GM19240 (cell line): ENCODE measurements at regions not wholly inside any gene's neighbourhood (a gene's known extent, or its start where the extent isn't known, plus 50 kb on each side); places are given as distances from the start of the nearest gene placed in this dataset.

Experiments used
- DNase-seq: peaks from one replicate; pipeline ENCODE4 v3.0.0; 2011; ENCODE audit warnings: low spot score; ENCODE audit not compliant: insufficient read length

GRCh38 chr2:20539776-20540586 lies 93.1 kb downstream of the RHOB start:
- no peak for DNase-seq

GRCh38 chr2:20540587-20541293 lies 93.9 kb downstream of the RHOB start:
- no peak for DNase-seq

- DNase-seq = no peak
Observed at GRCh38 chr2:20541294-20541640, 94.4 kb downstream of the RHOB start.

- DNase-seq = no peak
Observed at GRCh38 chr2:20541651-20542050, 94.8 kb downstream of the RHOB start.

GRCh38 chr2:20542269-20542668 lies 95.4 kb downstream of the RHOB start:
- no peak for DNase-seq

- DNase-seq = no peak
Observed at GRCh38 chr2:20542746-20543468, 96.0 kb downstream of the RHOB start.

- no peak for DNase-seq
Observed at GRCh38 chr2:20543469-20544152, 96.7 kb downstream of the RHOB start.

GRCh38 chr2:20544153-20544747 lies 97.4 kb downstream of the RHOB start:
- no peak for DNase-seq

GRCh38 chr2:20549144-20549543 lies 101.8 kb downstream of the HS1BP3 start:
- no peak for DNase-seq

- no peak for DNase-seq
Observed at GRCh38 chr2:20549691-20550348, 101.1 kb downstream of the HS1BP3 start.

- DNase-seq = no peak
Observed at GRCh38 chr2:20551260-20551944, 99.5 kb downstream of the HS1BP3 start.

GRCh38 chr2:20551945-20552328 lies 99.0 kb downstream of the HS1BP3 start:
- no peak for DNase-seq

- DNase-seq = no peak
Observed at GRCh38 chr2:20552847-20553246, 98.1 kb downstream of the HS1BP3 start.

- DNase-seq = no peak
Observed at GRCh38 chr2:20553580-20553979, 97.3 kb downstream of the HS1BP3 start.

GRCh38 chr2:20555954-20556353 lies 94.9 kb downstream of the HS1BP3 start:
- no peak for DNase-seq

GRCh38 chr2:20556756-20557155 lies 94.1 kb downstream of the HS1BP3 start:
- DNase-seq = no peak

- no peak for DNase-seq
Observed at GRCh38 chr2:20557226-20557625, 93.7 kb downstream of the HS1BP3 start.

GRCh38 chr2:20557635-20558034 lies 93.3 kb downstream of the HS1BP3 start:
- DNase-seq = no peak

GRCh38 chr2:20558391-20559150 lies 92.3 kb downstream of the HS1BP3 start:
- DNase-seq = no peak
